ENCODE measurements at regions not wholly inside any gene's neighbourhood (a gene's known extent, or its start where the extent isn't known, plus 50 kb on each side); places are given as distances from the start of the nearest gene placed in this dataset.
"Not testable (repeated sequence)": the region's sequence is repeated elsewhere in the genome, so short reads cannot be mapped to it uniquely, and the experiment has no call there.

DNA sequence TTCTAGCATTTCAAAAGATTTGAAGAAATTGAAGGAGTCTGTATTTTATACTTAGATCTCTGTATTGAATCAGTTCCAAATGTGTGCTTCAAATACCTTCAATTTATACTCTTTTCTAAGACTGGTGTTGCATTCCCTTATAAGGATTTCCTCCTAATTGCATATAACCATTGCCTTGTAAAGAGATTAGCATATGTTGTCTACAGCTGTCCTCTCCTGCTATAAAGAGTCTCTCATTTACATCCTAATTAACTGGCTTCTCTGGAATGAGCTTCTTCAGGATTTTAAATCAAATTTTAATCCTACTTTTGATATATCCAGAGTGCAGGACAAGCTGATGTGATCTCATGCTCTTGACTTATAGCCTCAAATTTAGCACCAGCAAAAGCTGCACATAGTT, 957.3 kb downstream of the XPNPEP1 start:
- no peak overlapping the region for H3K4me3 ChIP-seq
- H3K27ac ChIP-seq: no peak overlapping the region
- DNase-seq (ENCODE audit: low spot score): no peak
- TF ChIP-seq, protein P1, sequence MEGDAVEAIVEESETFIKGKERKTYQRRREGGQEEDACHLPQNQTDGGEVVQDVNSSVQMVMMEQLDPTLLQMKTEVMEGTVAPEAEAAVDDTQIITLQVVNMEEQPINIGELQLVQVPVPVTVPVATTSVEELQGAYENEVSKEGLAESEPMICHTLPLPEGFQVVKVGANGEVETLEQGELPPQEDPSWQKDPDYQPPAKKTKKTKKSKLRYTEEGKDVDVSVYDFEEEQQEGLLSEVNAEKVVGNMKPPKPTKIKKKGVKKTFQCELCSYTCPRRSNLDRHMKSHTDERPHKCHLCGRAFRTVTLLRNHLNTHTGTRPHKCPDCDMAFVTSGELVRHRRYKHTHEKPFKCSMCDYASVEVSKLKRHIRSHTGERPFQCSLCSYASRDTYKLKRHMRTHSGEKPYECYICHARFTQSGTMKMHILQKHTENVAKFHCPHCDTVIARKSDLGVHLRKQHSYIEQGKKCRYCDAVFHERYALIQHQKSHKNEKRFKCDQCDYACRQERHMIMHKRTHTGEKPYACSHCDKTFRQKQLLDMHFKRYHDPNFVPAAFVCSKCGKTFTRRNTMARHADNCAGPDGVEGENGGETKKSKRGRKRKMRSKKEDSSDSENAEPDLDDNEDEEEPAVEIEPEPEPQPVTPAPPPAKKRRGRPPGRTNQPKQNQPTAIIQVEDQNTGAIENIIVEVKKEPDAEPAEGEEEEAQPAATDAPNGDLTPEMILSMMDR (IDR thresholded peaks at IDR 0.05): no peak

DNA sequence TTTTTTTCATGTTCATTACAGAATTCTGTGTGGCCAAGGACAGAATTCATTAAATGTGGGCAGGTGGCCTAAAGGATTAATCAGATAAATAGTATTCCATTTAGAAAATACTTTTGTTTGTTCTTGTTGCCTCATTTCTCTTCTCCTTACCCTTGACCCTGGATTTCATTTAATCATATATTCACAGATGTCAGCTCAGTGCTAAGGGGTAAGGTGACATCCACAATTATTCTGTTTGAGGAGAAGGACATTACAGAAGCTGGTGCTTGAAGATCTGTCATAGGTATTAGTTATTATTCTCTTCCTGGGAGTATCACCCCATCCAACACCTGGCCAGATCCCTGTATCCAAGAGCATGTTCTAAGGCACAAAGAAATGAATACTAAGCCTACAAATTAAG, 961.1 kb downstream of the XPNPEP1 start:
- DNase-seq (ENCODE audit: low spot score): no peak
- TF ChIP-seq, protein P1 (IDR thresholded peaks at IDR 0.05): no peak
- Histone ChIP-seq H3K27ac (no peak overlapping the region), H3K4me3 (no peak overlapping the region)

DNA sequence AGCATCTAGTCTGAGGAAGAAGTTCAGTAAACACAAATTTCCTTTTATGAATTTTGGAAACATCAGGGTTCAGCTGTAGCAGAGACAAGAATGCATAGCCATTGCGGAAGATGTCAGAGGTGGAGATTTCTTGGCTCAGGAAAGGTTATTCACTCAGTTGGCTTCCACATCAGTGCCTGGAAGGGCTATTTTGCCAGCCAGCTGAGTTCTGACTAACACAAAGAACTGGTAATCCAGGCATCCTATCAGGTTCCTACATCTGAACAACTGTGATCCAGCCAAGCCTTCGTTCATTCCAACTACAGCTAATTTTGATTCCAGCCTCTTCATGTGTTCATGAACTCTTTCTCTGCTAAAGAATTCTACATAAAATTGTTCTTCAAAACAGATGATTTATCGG, 965.6 kb downstream of the XPNPEP1 start:
- DNase-seq (ENCODE audit: low spot score): no peak
- H3K27ac ChIP-seq: no peak overlapping the region
- TF ChIP-seq, protein P1 (IDR thresholded peaks at IDR 0.05): no peak
- no peak overlapping the region for H3K4me3 ChIP-seq

DNA sequence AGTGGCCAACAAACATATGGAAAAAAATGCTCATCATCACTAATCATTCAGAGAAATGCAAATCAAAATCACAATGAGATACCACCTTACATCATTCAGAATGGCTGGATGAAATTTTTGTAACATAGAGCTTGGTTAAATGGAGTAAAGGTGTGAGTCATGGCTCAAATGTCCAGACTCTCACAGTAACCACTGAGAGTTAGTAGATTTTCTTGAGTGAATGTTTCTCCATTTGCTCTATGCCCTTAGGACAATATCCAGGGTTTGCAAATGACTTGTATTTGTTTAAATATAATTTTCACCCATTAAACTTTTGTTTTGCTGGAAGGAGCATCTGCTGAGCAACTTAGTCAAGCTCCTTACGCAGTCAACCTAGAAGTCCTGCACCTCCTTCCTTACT, 967.2 kb downstream of the XPNPEP1 start:
- Histone ChIP-seq H3K4me3 (no peak overlapping the region), H3K27ac (no peak overlapping the region)
- DNase-seq (ENCODE audit: low spot score): no peak
- TF ChIP-seq, protein P1 (IDR thresholded peaks at IDR 0.05): no peak

DNA sequence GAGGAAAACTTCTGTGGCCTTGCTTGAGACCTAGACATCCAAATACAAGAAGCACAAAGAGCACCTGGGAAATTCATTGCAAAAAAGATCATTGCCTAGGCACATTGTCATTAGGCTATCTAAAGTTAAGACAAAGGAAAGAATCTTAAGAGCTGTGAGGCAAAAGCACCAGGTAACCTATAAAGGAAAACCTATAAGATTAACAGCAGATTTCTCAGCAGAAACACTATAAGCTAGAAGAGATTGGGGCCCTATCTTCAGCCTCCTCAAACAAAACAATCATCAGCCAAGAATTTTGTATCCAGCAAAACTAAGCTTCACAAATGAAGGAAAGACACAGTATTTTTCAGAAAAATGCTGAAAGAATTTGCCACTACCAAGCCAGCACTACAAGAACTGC, 1003.3 kb downstream of the XPNPEP1 start:
- H3K27ac ChIP-seq; DNase-seq (ENCODE audit: low spot score); H3K4me3 ChIP-seq: not testable (repeated sequence)

DNA sequence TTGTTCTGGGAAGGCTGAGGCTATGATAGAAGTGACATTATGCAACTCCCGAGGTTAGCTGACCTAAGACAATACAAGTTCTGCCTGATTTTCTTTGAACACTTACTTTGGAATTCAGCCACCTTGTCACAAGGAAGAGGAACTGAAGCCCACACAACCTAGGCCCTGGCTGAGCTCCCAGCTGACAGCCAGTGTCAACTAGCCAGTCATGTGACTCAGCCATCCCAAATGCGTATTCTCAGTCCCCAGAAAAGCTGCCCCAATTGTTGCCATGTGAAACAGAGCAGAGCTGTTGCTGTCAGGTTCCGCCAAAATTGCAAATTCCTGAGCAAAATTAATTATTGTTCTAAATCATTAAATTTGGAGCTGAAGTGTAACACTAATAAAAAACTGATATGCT, 1010.0 kb downstream of the XPNPEP1 start:
- TF ChIP-seq, protein P1 (IDR thresholded peaks at IDR 0.05): no peak
- Histone ChIP-seq H3K4me3 (no peak overlapping the region), H3K27ac (no peak overlapping the region)
- DNase-seq (ENCODE audit: low spot score): no peak

DNA sequence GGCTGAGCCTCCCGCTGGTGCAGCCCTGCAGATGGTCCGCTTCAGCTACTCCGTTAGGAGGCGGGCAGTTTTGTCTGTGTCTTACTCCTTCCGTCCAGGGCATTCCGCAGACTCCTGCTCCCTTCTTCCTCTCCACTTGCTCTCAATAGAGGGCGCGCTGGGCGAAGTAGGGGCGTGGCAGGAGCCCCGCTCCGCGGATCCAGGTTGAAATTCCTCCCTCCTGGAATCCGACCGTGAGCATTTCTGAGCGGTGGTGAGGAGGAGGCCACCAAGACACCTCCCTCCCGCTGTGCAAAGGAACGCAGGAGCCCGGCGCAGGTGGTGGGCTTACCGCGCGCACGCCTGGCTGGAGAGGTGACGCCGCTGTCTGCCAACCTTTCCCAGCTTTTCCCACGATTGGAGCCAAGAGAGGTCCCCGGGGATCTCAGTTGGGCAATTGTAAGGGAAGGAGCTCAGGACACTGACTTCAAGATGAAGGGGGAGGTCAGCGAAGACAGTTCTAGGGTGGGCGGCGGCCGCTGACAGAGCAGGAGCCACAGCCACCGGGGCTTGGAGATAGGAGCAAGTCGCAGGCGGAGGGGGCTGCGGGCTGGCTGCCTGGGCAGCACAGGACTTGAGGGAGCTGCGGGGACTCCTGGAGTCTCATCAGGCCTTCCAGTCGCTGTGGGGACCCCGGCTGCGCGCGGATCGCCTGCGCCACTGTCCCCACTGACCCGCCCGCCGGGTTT, 1011.3 kb downstream of the XPNPEP1 start:
- TF ChIP-seq, protein P1 (IDR thresholded peaks at IDR 0.05): no peak
- no peak overlapping the region for H3K27ac ChIP-seq
- H3K4me3 ChIP-seq: peak overlapping the region; percentile 61
- DNase-seq (ENCODE audit: low spot score): no peak
